GM18498 (cell line): ENCODE measurements at regions not wholly inside any gene's neighbourhood (a gene's known extent, or its start where the extent isn't known, plus 50 kb on each side); places are given as distances from the start of the nearest gene placed in this dataset.

Experiments used
- ATAC-seq: cut with Tn5 transposase; IDR thresholded peaks from one replicate; pipeline ENCODE4 v1.9.1; 2021; ENCODE audit warnings: mild to moderate bottlenecking, moderate library complexity; ENCODE audit not compliant: unreplicated experiment

DNA sequence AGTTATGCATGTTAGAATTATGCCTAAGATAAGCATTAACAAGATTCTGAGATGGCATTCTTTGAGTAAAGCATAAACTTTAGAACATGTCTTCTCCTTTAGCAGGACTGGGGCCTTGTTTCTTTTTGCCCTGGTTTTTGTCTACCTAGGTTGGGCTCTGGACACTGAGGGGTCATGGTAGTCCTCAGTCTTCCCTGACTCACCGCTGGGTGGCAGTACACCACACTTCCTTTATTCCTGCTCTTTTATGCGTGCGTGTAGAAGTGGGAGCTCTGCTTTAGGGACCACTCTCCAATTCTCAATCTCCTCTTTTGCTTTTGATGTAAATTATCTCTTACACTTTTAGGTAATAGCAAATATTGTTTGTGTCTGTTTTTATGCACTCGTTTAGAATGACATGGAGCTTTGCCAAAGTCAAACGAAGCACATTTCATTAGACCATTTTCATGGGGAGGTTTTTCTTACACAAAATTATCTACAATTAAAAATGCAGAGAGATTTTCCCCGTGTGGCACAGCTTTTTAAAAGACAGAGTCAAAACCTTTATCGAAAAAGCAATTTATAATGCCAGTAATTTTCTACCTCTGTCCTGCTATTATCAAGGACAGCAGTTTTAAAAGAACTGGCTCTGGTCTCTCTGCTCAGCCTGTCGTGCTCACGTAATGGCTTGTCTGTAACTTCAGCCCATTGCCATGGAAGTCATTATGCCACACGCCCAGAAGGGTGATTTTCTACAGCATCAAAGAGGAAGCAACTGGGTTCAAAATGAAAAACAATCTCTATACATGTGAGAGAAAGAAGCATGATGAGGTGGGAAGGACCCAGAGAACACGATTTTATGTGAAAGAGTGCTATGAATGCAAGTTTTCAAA, 413.9 kb downstream of the COG6 start:
- peak; percentile 72 for ATAC-seq

DNA sequence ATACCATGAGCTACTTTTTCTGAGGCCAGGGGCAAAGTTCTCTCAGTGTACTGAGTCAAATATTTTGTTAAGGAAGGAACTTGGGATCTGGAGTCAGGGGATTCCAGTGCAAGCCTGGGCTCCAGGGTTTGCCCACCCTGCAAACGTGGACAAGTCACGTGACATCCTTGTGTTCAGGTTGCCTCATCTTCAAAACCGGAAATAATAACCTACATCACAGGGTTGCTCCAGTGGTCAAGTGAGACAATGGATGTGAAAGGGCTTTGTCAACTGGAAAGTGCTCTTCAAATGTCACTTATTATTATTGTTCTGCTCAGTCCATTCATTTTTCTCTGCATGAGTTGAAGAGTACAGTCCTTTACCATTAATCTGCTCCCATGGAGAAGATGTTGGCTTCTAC, 414.9 kb downstream of the COG6 start:
- ATAC-seq = no peak

DNA sequence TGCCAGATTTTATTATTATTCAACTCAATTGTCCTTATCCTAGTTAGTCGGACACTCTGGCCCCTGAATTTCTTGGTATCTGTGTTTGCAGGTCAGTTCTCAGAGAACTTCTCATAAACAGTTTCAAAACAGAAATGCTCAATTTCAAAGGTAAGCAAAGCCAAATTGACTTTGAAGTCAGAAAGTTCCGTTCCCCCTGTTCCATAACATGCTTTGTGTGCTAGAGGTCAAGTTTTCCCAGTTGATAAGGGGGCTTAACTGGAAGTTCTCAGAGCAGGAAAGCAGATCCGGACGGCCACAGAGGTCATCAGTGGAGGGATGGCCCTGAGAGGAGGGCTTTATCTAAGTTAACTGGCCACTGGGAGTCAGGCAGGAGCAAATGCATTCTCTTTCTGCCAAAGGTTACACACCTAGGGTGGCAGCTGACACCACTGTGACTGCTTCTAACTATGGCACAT, 417.2 kb downstream of the COG6 start:
- no peak for ATAC-seq

GRCh38 chr13:40074338-40074737, 418.9 kb downstream of the COG6 start:
- no peak for ATAC-seq

GRCh38 chr13:40075281-40075680, 419.8 kb downstream of the COG6 start:
- ATAC-seq = no peak

DNA sequence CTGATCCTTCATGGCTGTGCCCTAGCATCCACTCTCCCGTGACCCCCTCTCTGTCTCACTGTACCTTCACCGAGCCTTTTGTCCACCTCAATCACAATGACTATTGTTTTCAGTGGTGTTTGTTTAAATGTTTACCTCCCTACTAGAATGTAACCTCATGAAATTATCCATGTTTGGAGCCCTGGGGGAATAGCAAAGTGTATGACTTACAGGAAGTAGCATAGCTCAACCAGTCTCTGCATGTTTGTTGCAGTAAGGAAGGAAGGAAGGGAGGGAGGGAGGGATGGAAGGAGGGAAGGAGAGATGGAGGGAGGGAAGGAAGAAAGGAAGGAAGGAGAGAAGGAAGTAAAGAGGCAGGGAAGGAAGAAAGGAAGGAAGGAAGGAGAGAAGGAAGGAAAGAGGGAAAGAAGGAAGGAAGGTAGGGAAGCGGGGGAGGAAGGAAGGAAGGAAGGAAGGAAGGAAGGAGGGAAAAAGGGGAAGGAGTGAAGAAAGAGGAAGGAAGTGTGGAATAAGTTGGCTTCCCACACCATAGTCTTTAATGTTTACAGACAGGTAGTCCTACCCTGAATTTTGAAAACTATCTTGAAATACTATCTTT, 421.4 kb downstream of the COG6 start:
- no peak for ATAC-seq

GRCh38 chr13:40077396-40078027, 422.1 kb downstream of the COG6 start:
- no peak for ATAC-seq

DNA sequence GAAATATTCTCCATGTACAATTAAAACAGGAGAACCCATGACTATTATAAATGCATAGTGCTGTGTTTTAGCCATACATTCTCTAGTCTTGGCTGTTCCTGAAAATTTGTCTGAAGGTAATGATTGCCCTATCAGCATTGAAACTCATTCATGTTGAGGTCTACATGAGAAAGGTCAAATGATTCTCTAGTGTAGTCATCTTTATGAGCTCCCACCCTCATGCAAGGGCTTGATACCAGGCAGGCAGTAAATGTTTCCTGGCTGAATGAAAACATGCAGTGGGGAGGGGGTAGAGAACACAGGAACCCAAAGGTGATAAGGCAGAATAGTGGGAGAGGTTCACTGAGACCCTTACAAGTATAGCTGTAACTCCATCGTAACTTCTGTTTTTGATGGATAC, 424.3 kb downstream of the COG6 start:
- no peak for ATAC-seq

GRCh38 chr13:40080676-40081075, 425.2 kb downstream of the COG6 start:
- no peak for ATAC-seq

DNA sequence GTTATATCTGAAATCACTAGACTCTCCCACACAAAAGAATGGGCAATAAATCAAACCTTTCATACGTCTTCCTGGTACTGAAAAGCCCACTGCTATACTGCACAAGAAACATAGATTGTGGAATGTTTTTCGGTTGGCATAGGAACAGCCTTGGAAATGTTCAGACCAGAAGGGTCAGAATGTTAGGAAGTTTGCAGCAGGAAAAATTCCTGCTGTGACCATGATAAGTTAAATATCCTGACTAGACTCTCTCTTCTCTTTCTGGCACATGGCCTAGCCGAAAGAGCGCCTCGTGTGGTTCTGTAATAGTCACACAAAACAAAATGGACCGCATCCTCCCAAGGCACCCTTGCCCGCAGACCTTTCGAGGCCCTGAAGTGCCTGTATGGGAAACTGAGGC, 427.2 kb downstream of the COG6 start:
- ATAC-seq = no peak

DNA sequence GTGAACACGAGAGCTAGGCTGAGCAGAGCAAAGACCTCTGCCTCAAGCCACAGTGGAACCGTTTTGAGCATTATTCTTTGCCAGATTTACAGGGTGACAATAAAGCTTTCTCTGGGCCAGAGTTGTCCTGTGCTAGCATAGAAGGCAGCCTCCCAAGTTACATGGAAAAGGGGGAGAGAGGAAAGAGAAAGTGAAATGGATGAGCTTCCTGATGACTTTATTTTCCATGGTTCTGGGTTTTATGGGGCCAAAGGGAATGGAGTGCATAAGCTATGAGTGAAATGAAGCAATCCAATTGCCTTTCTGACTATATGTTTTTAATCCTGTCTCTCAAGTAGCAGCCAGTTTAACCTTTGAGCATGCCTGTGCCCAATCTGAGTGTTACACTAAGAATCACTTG, 428.4 kb downstream of the COG6 start:
- ATAC-seq = no peak

- no peak for ATAC-seq
Observed at GRCh38 chr13:40084934-40085333, 429.5 kb downstream of the COG6 start.

- no peak for ATAC-seq
Observed at GRCh38 chr13:40087091-40088002, 431.9 kb downstream of the COG6 start.

- ATAC-seq = no peak
Observed at GRCh38 chr13:40094056-40094455, 438.6 kb downstream of the COG6 start.

GRCh38 chr13:40095695-40096356, 440.4 kb downstream of the COG6 start:
- no peak for ATAC-seq

DNA sequence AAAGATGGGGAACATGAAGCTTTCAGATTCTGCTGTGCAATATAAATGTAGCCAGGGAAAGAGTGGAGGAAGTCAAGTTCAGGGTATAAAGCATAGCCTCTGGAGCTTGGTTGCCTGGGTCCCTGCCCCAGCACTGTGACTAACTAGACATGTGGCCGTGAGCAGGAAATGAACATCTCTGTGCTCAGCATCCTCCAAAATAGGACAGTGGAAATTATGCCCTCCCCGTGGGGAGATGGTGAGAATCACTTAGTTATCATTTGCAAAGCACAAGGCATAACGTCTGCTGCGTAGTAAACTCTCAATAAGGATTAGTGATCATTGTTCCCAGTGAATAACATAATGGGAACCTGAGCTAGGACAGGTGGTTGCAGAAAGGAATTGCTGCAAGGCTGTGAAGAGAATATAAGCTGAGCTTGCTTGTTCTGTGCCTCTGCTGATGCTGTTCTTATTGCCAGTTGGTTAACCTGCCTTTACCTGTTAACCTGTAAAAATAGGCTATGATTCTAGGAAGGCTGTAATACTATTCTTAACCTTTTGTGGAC, 441.0 kb downstream of the COG6 start:
- no peak for ATAC-seq

DNA sequence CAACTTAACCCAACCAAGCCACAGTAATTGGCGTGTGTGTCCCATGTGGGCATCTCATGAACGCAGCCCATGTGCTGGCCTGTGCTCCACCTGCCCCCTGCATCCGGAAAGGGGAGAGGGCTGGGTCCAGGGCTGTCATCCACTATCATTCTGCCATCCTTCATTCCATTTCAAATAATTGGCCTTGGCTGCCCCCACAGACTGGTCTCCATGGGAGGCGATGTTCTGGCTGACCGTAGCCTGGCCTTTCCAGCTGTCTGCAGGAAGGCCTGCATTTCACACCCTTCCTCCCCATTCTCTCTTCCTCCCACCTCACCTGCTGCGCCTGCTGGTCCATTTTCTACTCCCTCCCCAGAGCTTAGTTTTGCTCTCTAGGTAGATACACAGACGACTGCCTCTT, 442.8 kb downstream of the COG6 start:
- ATAC-seq = no peak

GRCh38 chr13:40101708-40102359, 446.4 kb downstream of the COG6 start:
- peak; percentile 79 for ATAC-seq

DNA sequence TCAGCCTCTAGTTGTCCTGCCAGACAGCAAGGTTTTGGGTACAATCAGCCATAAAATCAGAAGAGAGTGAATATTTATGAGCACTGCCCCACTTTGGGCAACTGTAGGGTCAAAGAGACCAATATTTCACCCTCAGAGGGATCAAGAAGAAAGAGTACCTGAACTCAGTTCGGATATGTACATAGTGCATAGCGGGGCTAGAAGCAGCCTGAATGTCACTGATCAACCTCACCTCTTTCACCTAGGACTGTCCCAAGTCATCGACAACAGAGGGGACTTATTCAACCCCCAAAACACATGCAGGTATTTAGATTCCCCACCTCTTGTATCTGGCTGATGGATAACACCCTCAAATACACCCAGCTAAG, 446.9 kb downstream of the COG6 start:
- peak; percentile 7 for ATAC-seq

GRCh38 chr13:40102854-40103253, 447.4 kb downstream of the COG6 start:
- ATAC-seq = no peak
